CD14-positive monocyte (primary cell): ENCODE measurements at regions not wholly inside any gene's neighbourhood (a gene's known extent, or its start where the extent isn't known, plus 50 kb on each side); places are given as distances from the start of the nearest gene placed in this dataset.

ENCODE experiments used
- DNase-seq, 3 donors: peaks; one replicate each; pipeline ENCODE4 v3.0.0-alpha.2; 2011 to 2022
- H2AFZ ChIP-seq: 2 replicates; pipeline ENCODE4 v1.6.0; 2012; ENCODE audit warnings: mild to moderate bottlenecking, low read depth, low read length, inconsistent platforms; ENCODE audit not compliant: insufficient read depth, poor library complexity, severe bottlenecking
- H3K27ac ChIP-seq, 2 donors: 1 replicate in 1 of 2; 2 replicates in 1 of 2; pipeline ENCODE4 v1.5.1; 2012 to 2013; ENCODE audit warnings: low read length in 2 of 2, control low read depth in 1 of 2, inconsistent platforms in 1 of 2, low read depth in 1 of 2, mild to moderate bottlenecking in 1 of 2
- H3K27me3 ChIP-seq, 2 donors: one replicate each; pipeline versions ENCODE4 v1.6.0 to v1.6.1; 2011 to 2013; ENCODE audit warnings: low read length in 2 of 2; ENCODE audit not compliant: control insufficient read depth in 2 of 2, insufficient read depth in 2 of 2
- H3K36me3 ChIP-seq, 2 donors: replicated peaks in 1 of 2; 1 replicate in 1 of 2; 2 replicates in 1 of 2; pipeline versions ENCODE4 v1.5.1 to v1.6.1; 2012 to 2013; ENCODE audit warnings: low read length in 2 of 2, control low read depth in 1 of 2, inconsistent platforms in 1 of 2, mild to moderate bottlenecking in 1 of 2; ENCODE audit not compliant: insufficient read depth in 2 of 2, control insufficient read depth in 1 of 2
- H3K4me1 ChIP-seq, 2 donors: 1 replicate in 1 of 2; 2 replicates in 1 of 2; pipeline versions ENCODE4 v1.5.1 to v1.6.1; 2012 to 2013; ENCODE audit warnings: low read length in 2 of 2, control low read depth in 1 of 2, inconsistent platforms in 1 of 2, mild to moderate bottlenecking in 1 of 2, moderate library complexity in 1 of 2; ENCODE audit not compliant: insufficient read depth in 2 of 2, control insufficient read depth in 1 of 2
- H3K4me2 ChIP-seq: replicated peaks from 2 replicates; pipeline ENCODE3; 2012; ENCODE audit warnings: low read length, moderate library complexity, mild to moderate bottlenecking; ENCODE audit not compliant: poor library complexity, severe bottlenecking; ENCODE audit errors: extremely low read depth
- H3K4me3 ChIP-seq, 3 experiments: fragments of 200-600 bp in 1 of 3; sonication (generic) in 1 of 3; replicated peaks in 1 of 3; 1 replicate in 2 of 3; 2 replicates in 1 of 3; pipeline ENCODE4 v1.5.1; 2011 to 2013; ENCODE audit warnings: low read length in 3 of 3, mild to moderate bottlenecking in 3 of 3, control low read depth in 2 of 3, low read depth in 2 of 3, inconsistent platforms in 1 of 3, moderate library complexity in 1 of 3
- H3K79me2 ChIP-seq: 2 replicates; pipeline ENCODE4 v1.6.0; 2012; ENCODE audit warnings: mild to moderate bottlenecking, control low read depth, inconsistent platforms, low read length, moderate library complexity; ENCODE audit not compliant: insufficient read depth
- H3K9ac ChIP-seq: 2 replicates; pipeline ENCODE4 v1.6.0; 2017; ENCODE audit warnings: low read length, mild to moderate bottlenecking; ENCODE audit not compliant: insufficient read depth, poor library complexity, severe bottlenecking
- H3K9me3 ChIP-seq, 2 donors: replicated peaks in 1 of 2; 1 replicate in 1 of 2; 2 replicates in 1 of 2; pipeline versions ENCODE4 v1.5.1 to v1.6.1; 2012 to 2013; ENCODE audit warnings: low read length in 2 of 2, control low read depth in 1 of 2; ENCODE audit not compliant: control insufficient read depth in 1 of 2, insufficient read depth in 1 of 2
- H4K20me1 ChIP-seq: 2 replicates; pipeline ENCODE4 v1.6.0; 2012; ENCODE audit warnings: mild to moderate bottlenecking, low read length, control low read depth, moderate library complexity; ENCODE audit not compliant: insufficient read depth
- H3K27ac Mint-ChIP-seq, 7 donors: one replicate each; pipeline ENCODE4 v1.8.0; 2020; ENCODE audit warnings: mild to moderate bottlenecking in 7 of 7, mixed read lengths in 7 of 7, moderate library complexity in 6 of 7, inconsistent platforms in 2 of 7
- H3K27me3 Mint-ChIP-seq, 3 donors: one replicate each; pipeline ENCODE4 v1.8.0; 2021 to 2022; ENCODE audit warnings: low read depth in 3 of 3, mild to moderate bottlenecking in 3 of 3, mixed read lengths in 3 of 3, moderate library complexity in 3 of 3, inconsistent platforms in 1 of 3
- H3K36me3 Mint-ChIP-seq, 2 donors: one replicate each; pipeline ENCODE4 v1.8.0; 2020; ENCODE audit warnings: mixed read lengths in 2 of 2, inconsistent platforms in 1 of 2, mild to moderate bottlenecking in 1 of 2
- H3K4me1 Mint-ChIP-seq: one replicate; pipeline ENCODE4 v1.8.0; 2020; ENCODE audit warnings: mild to moderate bottlenecking, mixed read lengths
- H3K4me3 Mint-ChIP-seq, 2 donors: one replicate each; pipeline ENCODE4 v1.8.0; 2020; ENCODE audit warnings: mild to moderate bottlenecking in 2 of 2, mixed read lengths in 2 of 2, moderate library complexity in 1 of 2
- H3K9me3 Mint-ChIP-seq, 7 donors: one replicate each; pipeline ENCODE4 v1.8.0; 2020 to 2022; ENCODE audit warnings: mixed read lengths in 7 of 7, mild to moderate bottlenecking in 6 of 7, moderate library complexity in 6 of 7, inconsistent platforms in 2 of 7
- CTCF ChIP-seq: fragments of 200-600 bp; IDR thresholded peaks from one replicate; pipeline ENCODE4 v1.8.0; 2022; ENCODE audit warnings: antibody characterized with exemption, mild to moderate bottlenecking
- WGBS: methylation state at CpG from one replicate; pipeline ENCODE4 v1.1.5; 2013; ENCODE audit warnings: missing lambda C conversion rate; ENCODE audit not compliant: insufficient coverage; 5-methylcytosine and 5-hydroxymethylcytosine counted together
- intact Hi-C, 2 donors: fragments of 100-400 bp; cut with micrococcal nuclease; formaldehyde crosslinking; loops; one replicate each; pipeline versions ENCODE4 v1.15.0 to v1.15.1; 2023

DNA sequence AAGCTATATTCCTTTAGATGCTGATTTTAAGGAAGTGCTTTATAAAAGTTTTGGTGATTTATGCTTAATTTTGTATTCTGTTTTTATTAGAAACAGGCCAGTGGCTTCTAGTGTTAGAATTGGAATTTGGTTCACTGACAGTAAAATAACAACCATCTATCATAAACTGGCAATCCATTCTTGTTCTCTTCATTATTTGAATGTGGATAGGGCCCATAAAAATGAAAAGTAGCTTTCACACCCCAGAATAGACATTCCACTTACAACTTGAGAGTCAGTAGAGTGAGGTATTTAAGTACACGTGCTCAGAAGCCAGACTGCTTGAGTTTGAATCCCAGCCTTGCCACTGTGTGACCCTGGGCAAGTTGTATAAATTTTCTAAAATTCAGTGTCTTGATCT lies 232.4 kb upstream of the CTSO start:
- no peak overlapping the region for H2AFZ ChIP-seq
- TF ChIP-seq CTCF, result no peak
- Mint-ChIP-seq H3K36me3 (no peaks in the 10 kb centered on the region), H3K4me1 (no peaks in the 10 kb centered on the region), H3K4me3 (no peak overlapping the region), H3K9me3 (peaks cover 0 to 2% (median 0%) of the 10 kb centered on the region in 7 donors), H3K27me3 (peaks cover 0 to 3% (median 1%) of the 10 kb centered on the region in 3 donors), H3K27ac (no peak overlapping the region)
- no peaks in the 10 kb centered on the region for H4K20me1 ChIP-seq
- H3K79me2 ChIP-seq, result no peaks in the 10 kb centered on the region
- no peaks in the 10 kb centered on the region for H3K27me3 ChIP-seq
- H3K4me3 ChIP-seq, result no peak overlapping the region
- no peaks in the 10 kb centered on the region for H3K4me1 ChIP-seq
- no peak overlapping the region for H3K9ac ChIP-seq
- intact Hi-C loops, result no loop called here
- H3K9me3 ChIP-seq, result no peaks in the 10 kb centered on the region
- H3K36me3 ChIP-seq, result no peaks in the 10 kb centered on the region
- DNase-seq, result no peak
- no peak overlapping the region for H3K4me2 ChIP-seq
- WGBS, result no CpG with 5 or more reads among the region's 1 CpG
- no peak overlapping the region for H3K27ac ChIP-seq

DNA sequence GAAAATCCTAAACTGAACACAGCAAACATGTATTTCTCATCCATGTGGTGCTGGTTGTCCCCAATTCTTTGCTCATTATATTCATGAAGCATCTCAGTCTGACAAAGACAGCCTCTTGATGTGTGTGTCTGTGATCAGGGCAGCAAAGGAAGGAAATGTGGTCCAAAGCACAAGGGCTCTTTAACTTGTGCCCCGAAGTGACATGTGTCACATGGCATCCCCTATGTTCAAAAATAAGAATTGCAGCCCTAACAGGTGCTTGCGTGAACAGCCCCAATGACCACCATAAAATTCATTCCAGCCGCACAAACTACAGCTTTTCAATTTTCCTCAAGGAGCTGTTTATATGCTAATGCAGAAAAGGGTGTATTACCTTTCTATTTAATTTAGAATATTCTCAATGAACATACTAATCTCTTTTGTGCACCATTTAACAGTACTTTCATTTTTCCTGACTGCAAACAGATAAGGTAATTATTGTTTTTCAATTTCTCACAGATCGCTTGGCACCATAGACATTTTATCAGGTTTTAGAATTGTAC lies 231.9 kb upstream of the CTSO start:
- DNase-seq, result no peak
- intact Hi-C loops, result no loop called here
- WGBS, result no CpG with 5 or more reads among the region's 4 CpGs
- TF ChIP-seq CTCF, result no peak
- no peaks in the 10 kb centered on the region for H3K79me2 ChIP-seq
- H3K9ac ChIP-seq, result no peak overlapping the region
- no peaks in the 10 kb centered on the region for H3K36me3 ChIP-seq
- Mint-ChIP-seq H3K9me3 (peaks cover 0 to 2% (median 0%) of the 10 kb centered on the region in 7 donors), H3K27me3 (peaks cover 0 to 3% (median 1%) of the 10 kb centered on the region in 3 donors), H3K4me3 (no peak overlapping the region), H3K36me3 (no peaks in the 10 kb centered on the region), H3K27ac (no peak overlapping the region), H3K4me1 (no peaks in the 10 kb centered on the region)
- no peak overlapping the region for H3K27ac ChIP-seq
- no peak overlapping the region for H3K4me3 ChIP-seq
- no peaks in the 10 kb centered on the region for H4K20me1 ChIP-seq
- no peaks in the 10 kb centered on the region for H3K4me1 ChIP-seq
- H2AFZ ChIP-seq, result no peak overlapping the region
- no peaks in the 10 kb centered on the region for H3K27me3 ChIP-seq
- H3K4me2 ChIP-seq, result no peak overlapping the region
- no peaks in the 10 kb centered on the region for H3K9me3 ChIP-seq
